Esophagus muscularis mucosa (tissue), 4 donors: ENCODE measurements at regions not wholly inside any gene's neighbourhood (a gene's known extent, or its start where the extent isn't known, plus 50 kb on each side); places are given as distances from the start of the nearest gene placed in this dataset.

ENCODE experiments used
- DNase-seq: peaks from one replicate; pipeline ENCODE4 v3.0.0-alpha.2; 2017; ENCODE audit errors: extremely low spot score
- H3K27ac ChIP-seq, 4 donors: fragments of 200-600 bp; sonication (generic); replicated peaks in 1 of 4; 1 replicate in 3 of 4; 2 replicates in 1 of 4; pipeline ENCODE4 v1.5.1; 2016 to 2019; ENCODE audit warnings: mild to moderate bottlenecking in 1 of 4
- H3K27me3 ChIP-seq, 4 donors: fragments of 200-600 bp; sonication (generic); one replicate each; pipeline versions ENCODE4 v1.5.1 to v1.6.0; 2016 to 2019
- H3K36me3 ChIP-seq, 4 donors: fragments of 200-600 bp; sonication (generic); one replicate each; pipeline ENCODE4 v1.5.1; 2016 to 2019
- H3K4me1 ChIP-seq, 4 donors: fragments of 200-600 bp; sonication (generic); one replicate each; pipeline ENCODE4 v1.5.1; 2016 to 2019
- H3K4me3 ChIP-seq, 4 donors: fragments of 200-600 bp; sonication (generic); 1 replicate in 2 of 4; 2 replicates in 2 of 4; pipeline ENCODE4 v1.5.1; 2016 to 2019; ENCODE audit warnings: mild to moderate bottlenecking in 4 of 4, moderate library complexity in 1 of 4
- H3K9me3 ChIP-seq, 4 donors: fragments of 200-600 bp; sonication (generic); 1 replicate in 3 of 4; 2 replicates in 1 of 4; pipeline ENCODE4 v1.5.1; 2016 to 2019
- EP300 ChIP-seq: sonication (generic); formaldehyde crosslinking; IDR thresholded peaks from one replicate; pipeline ENCODE4 v1.6.1; 2017; ENCODE audit warnings: antibody characterized with exemption
- POLR2A ChIP-seq: fragments of 450-650 bp; IDR thresholded peaks from one replicate; pipeline ENCODE4 v1.6.1; 2017; ENCODE audit warnings: antibody characterized with exemption, moderate library complexity, mild to moderate bottlenecking, low read depth
- POLR2AphosphoS5 ChIP-seq, 2 donors: sonication (generic); formaldehyde crosslinking; IDR thresholded peaks; one replicate each; pipeline ENCODE4 v1.6.1; 2017; ENCODE audit warnings: antibody characterized with exemption in 2 of 2
- WGBS: methylation state at CpG from one replicate; pipeline ENCODE4 v1.1.5; 2018; 5-methylcytosine and 5-hydroxymethylcytosine counted together
- intact Hi-C: fragments of 100-400 bp; cut with DNase I; formaldehyde crosslinking; loops from one replicate; pipeline ENCODE4 v1.15.1; 2023
- TF ChIP-seq, protein P1 (sequence below), 3 experiments: fragments of 200-600 bp in 2 of 3; fragments of 450-650 bp in 1 of 3; sonication (generic) in 2 of 3; IDR thresholded peaks; one replicate each; pipeline ENCODE4 v1.5.1; 2017 to 2019; ENCODE audit warnings: antibody characterized with exemption in 3 of 3, mild to moderate bottlenecking in 2 of 3, moderate library complexity in 1 of 3

DNA sequence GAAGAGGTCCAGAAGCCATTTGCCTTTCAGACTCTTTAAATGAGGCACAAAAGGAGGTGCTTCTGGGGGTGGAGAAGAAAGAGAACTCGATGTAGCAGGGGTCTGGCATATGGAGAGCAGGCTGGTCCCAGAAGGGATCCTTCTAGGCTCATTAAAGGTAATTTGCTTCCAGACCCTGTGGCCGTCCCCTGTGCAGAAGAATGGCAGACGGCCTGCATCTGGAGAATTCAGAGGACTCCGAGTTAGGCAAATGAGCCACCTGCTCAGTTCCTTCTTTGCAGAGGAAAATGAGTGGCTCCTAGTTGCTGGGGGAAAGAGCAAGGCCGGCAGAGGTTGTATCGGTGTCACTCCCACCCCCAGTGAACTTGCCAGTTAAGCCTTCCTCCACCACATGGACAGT is 73.8 kb upstream of the FAM180A start:
- H3K27me3 ChIP-seq: no peaks in the 10 kb centered on the region
- no peaks in the 10 kb centered on the region for H3K9me3 ChIP-seq
- no peaks in the 10 kb centered on the region for H3K36me3 ChIP-seq
- H3K27ac ChIP-seq: no peak overlapping the region
- 78% methylated on average over 6 of the region's 6 CpGs for WGBS
- no peak overlapping the region for H3K4me3 ChIP-seq
- no peak for TF ChIP-seq EP300
- intact Hi-C loops: no loop called here
- no peak for DNase-seq
- H3K4me1 ChIP-seq: no peaks in the 10 kb centered on the region

DNA sequence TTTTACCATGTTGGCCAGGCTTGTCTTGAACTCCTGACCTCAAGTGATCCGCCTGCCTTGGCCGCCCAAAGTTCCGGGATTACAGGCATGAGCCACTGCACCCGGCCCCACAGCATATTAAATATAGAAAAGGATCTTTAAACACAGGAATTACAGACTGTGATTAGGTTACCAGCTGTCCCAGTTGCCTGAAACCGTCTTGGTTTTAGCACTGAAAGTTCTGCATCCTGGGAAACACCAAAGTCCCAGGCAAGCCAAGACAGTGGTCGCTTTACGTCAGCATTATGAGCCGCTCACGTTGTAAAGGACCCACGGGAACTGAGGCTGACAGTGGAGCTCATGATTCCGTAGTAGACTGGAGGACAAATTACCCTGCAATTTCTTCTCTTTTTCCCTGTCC is 69.0 kb upstream of the FAM180A start:
- intact Hi-C loops: no loop called here
- TF ChIP-seq POLR2A (no peak), EP300 (no peak), POLR2AphosphoS5 (IDR thresholded peaks at IDR 0.05) (no peak)
- TF ChIP-seq, protein P1, sequence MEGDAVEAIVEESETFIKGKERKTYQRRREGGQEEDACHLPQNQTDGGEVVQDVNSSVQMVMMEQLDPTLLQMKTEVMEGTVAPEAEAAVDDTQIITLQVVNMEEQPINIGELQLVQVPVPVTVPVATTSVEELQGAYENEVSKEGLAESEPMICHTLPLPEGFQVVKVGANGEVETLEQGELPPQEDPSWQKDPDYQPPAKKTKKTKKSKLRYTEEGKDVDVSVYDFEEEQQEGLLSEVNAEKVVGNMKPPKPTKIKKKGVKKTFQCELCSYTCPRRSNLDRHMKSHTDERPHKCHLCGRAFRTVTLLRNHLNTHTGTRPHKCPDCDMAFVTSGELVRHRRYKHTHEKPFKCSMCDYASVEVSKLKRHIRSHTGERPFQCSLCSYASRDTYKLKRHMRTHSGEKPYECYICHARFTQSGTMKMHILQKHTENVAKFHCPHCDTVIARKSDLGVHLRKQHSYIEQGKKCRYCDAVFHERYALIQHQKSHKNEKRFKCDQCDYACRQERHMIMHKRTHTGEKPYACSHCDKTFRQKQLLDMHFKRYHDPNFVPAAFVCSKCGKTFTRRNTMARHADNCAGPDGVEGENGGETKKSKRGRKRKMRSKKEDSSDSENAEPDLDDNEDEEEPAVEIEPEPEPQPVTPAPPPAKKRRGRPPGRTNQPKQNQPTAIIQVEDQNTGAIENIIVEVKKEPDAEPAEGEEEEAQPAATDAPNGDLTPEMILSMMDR (IDR thresholded peaks at IDR 0.05): no peak
- Histone ChIP-seq H3K4me3 (no peak overlapping the region), H3K4me1 (no peaks in the 10 kb centered on the region), H3K27me3 (no peaks in the 10 kb centered on the region), H3K36me3 (no peaks in the 10 kb centered on the region), H3K27ac (no peak overlapping the region), H3K9me3 (no peaks in the 10 kb centered on the region)
- 84% methylated on average over 11 of the region's 11 CpGs for WGBS
- DNase-seq: no peak

GRCh38 chr7:135815033-135815432 is 66.4 kb upstream of the FAM180A start:
- no peak overlapping the region for H3K4me3 ChIP-seq
- no peaks in the 10 kb centered on the region for H3K27me3 ChIP-seq
- 70% methylated on average over 3 of the region's 3 CpGs for WGBS
- intact Hi-C loops: no loop called here
- H3K4me1 ChIP-seq: no peaks in the 10 kb centered on the region
- no peak for DNase-seq
- no peaks in the 10 kb centered on the region for H3K36me3 ChIP-seq
- no peak overlapping the region for H3K27ac ChIP-seq
- no peaks in the 10 kb centered on the region for H3K9me3 ChIP-seq
- TF ChIP-seq POLR2AphosphoS5 (IDR thresholded peaks at IDR 0.05) (no peak), POLR2A (no peak), EP300 (no peak)
- TF ChIP-seq, protein P1 (IDR thresholded peaks at IDR 0.05): no peak

DNA sequence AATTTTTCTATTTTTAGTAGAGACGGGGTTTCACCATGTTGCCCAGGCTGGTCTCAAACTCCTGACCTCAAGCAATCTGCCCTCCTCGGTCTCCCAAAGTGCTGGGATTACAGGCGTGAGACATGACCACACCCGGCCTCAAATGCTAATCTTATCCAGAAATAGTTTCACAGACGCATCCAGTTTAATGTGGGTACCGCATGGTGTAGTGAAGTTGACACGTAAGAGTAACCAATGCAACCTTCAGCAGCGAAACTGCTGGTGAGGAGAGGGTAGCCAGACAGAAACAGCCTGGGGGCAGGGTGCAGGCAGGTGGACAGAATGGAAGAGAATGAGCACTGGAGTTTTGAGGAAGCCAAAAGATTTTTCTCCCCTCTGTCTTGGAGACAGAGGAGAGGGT is 63.5 kb upstream of the FAM180A start:
- 77% methylated on average over 8 of the region's 8 CpGs for WGBS
- intact Hi-C loops: no loop called here

DNA sequence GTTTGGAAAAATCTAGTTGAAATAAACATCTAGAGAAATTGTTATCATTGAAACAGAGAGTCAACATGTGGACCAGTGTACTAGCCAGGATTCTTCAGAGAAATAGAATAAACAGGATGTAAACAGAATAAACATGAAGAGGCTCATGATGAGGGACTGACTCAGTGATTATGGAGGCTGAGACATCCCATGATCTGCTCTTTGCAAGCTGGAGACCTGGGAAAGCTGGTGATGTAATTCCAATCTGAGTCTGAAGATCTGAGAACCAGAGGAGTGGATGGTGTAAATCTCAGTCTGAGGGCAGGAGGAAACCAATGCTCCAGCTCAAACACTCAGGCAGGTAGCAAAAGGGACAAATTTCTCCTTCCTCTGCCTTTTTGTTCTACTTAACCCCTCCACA is 62.9 kb upstream of the FAM180A start:
- TF ChIP-seq POLR2A: no peak
- TF ChIP-seq EP300: no peak
- no peak for TF ChIP-seq POLR2AphosphoS5 (IDR thresholded peaks at IDR 0.05)
- TF ChIP-seq, protein P1 (IDR thresholded peaks at IDR 0.05): no peak
- Histone ChIP-seq H3K9me3 (no peaks in the 10 kb centered on the region), H3K27ac (no peak overlapping the region), H3K27me3 (no peaks in the 10 kb centered on the region), H3K36me3 (no peaks in the 10 kb centered on the region), H3K4me3 (no peak overlapping the region), H3K4me1 (peaks cover 9 to 13% (median 11%) of the 10 kb centered on the region in 4 donors)
- no peak for DNase-seq
- intact Hi-C loops: no loop called here

More for the DNA sequence above, 63.5 kb upstream of the FAM180A start:
- H3K9me3 ChIP-seq: no peaks in the 10 kb centered on the region
- H3K4me3 ChIP-seq: no peak overlapping the region
- H3K4me1 ChIP-seq: peaks cover 9 to 13% (median 11%) of the 10 kb centered on the region in 4 donors
- H3K27me3 ChIP-seq: no peaks in the 10 kb centered on the region
- TF ChIP-seq POLR2A: no peak
- no peak for TF ChIP-seq POLR2AphosphoS5 (IDR thresholded peaks at IDR 0.05)
- TF ChIP-seq, protein P1 (IDR thresholded peaks at IDR 0.05): no peak
- TF ChIP-seq EP300: no peak
- no peak overlapping the region for H3K27ac ChIP-seq
- DNase-seq: no peak
- no peaks in the 10 kb centered on the region for H3K36me3 ChIP-seq
